ENCODE measurements at regions not wholly inside any gene's neighbourhood (a gene's known extent, or its start where the extent isn't known, plus 50 kb on each side); places are given as distances from the start of the nearest gene placed in this dataset.

- H4K20me1 ChIP-seq (ENCODE audit: insufficient read depth) = no peaks in the 10 kb centered on the region
- H2AFZ ChIP-seq (ENCODE audit: low read depth) = no peak overlapping the region
- H3K27ac ChIP-seq = no peak overlapping the region
- no peak overlapping the region for H3K9ac ChIP-seq
- H3K27me3 ChIP-seq (ENCODE audit: insufficient read depth, low read depth) = no peaks in the 10 kb centered on the region
- H3K79me2 ChIP-seq (ENCODE audit: insufficient read depth, low read depth) = no peaks in the 10 kb centered on the region
- H3K4me2 ChIP-seq = no peak overlapping the region
- H3K4me1 ChIP-seq (ENCODE audit: low read depth, poor library complexity, severe bottlenecking) = no peaks in the 10 kb centered on the region
- H3K36me3 ChIP-seq (ENCODE audit: insufficient read depth) = no peaks in the 10 kb centered on the region
- TF ChIP-seq CTCF (conservative IDR thresholded peaks at IDR 0.05; ENCODE audit: low read depth, low read length) = no peak
- no peak overlapping the region for H3K4me3 ChIP-seq (IDR thresholded peaks at IDR 0.05; ENCODE audit: insufficient read depth, low read depth, low read length)
Observed at GRCh38 chr5:2193142-2193541, 310.4 kb upstream of the IRX4 start.

DNA sequence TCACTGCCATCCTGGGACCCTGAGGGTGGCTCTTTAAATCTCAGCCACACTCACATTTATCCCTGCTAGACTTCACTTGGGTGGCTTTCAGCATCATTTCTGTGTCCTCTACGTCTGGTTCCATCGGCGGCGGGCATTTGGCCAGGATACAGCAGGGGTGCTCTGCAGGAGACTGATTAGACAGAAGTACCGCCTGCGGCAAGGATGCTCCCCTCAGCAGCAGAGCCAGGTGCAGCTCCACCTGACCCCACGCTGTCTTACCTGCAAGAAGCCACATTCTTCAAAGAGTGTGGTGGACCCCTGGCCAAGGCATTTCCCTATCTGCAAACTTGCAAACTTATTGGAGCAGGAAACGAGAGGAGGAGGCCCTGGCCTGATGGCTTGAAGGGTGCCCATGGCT, 309.8 kb upstream of the IRX4 start:
- Histone ChIP-seq H3K4me3 (IDR thresholded peaks at IDR 0.05; ENCODE audit: insufficient read depth, low read depth, low read length) (no peak overlapping the region), H3K9ac (no peak overlapping the region), H3K79me2 (ENCODE audit: insufficient read depth, low read depth) (no peaks in the 10 kb centered on the region), H3K4me2 (no peak overlapping the region), H3K36me3 (ENCODE audit: insufficient read depth) (no peaks in the 10 kb centered on the region), H3K27ac (no peak overlapping the region), H2AFZ (ENCODE audit: low read depth) (no peak overlapping the region), H3K4me1 (ENCODE audit: low read depth, poor library complexity, severe bottlenecking) (no peaks in the 10 kb centered on the region), H4K20me1 (ENCODE audit: insufficient read depth) (no peaks in the 10 kb centered on the region), H3K27me3 (ENCODE audit: insufficient read depth, low read depth) (no peaks in the 10 kb centered on the region)
- TF ChIP-seq CTCF (conservative IDR thresholded peaks at IDR 0.05; ENCODE audit: low read depth, low read length) = no peak

- no peaks in the 10 kb centered on the region for H3K79me2 ChIP-seq (ENCODE audit: insufficient read depth, low read depth)
- H3K4me1 ChIP-seq (ENCODE audit: low read depth, poor library complexity, severe bottlenecking) = no peaks in the 10 kb centered on the region
- TF ChIP-seq CTCF (conservative IDR thresholded peaks at IDR 0.05; ENCODE audit: low read depth, low read length) = no peak
- H4K20me1 ChIP-seq (ENCODE audit: insufficient read depth) = no peaks in the 10 kb centered on the region
- H3K4me2 ChIP-seq = no peak overlapping the region
- H3K27me3 ChIP-seq (ENCODE audit: insufficient read depth, low read depth) = no peaks in the 10 kb centered on the region
- H3K36me3 ChIP-seq (ENCODE audit: insufficient read depth) = no peaks in the 10 kb centered on the region
- no peak overlapping the region for H2AFZ ChIP-seq (ENCODE audit: low read depth)
- no peak overlapping the region for H3K9ac ChIP-seq
- H3K4me3 ChIP-seq (IDR thresholded peaks at IDR 0.05; ENCODE audit: insufficient read depth, low read depth, low read length) = no peak overlapping the region
- no peak overlapping the region for H3K27ac ChIP-seq
Observed at GRCh38 chr5:2191972-2192371, 309.2 kb upstream of the IRX4 start.

DNA sequence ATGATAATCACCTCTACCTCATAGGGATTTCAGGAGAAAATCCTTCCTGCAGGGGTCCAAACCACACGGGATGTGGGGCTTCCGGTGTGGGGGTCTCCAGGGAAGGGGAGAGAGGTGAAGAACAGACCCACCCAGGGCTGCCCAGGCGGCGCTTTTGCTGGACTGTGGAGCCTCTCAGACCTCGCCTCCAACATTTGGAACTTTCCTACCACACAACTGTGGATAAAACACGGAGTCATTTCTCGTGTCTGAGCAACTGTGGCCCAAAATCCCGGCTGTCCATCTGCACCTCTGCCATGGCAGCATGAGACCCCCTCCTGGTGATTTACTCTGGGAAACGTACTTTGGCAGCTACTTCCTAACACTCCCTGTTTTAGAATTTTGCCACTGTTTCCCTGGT, 307.8 kb upstream of the IRX4 start:
- H3K27me3 ChIP-seq (ENCODE audit: insufficient read depth, low read depth) = no peaks in the 10 kb centered on the region
- no peaks in the 10 kb centered on the region for H3K79me2 ChIP-seq (ENCODE audit: insufficient read depth, low read depth)
- no peak overlapping the region for H3K4me3 ChIP-seq (IDR thresholded peaks at IDR 0.05; ENCODE audit: insufficient read depth, low read depth, low read length)
- H3K36me3 ChIP-seq (ENCODE audit: insufficient read depth) = no peaks in the 10 kb centered on the region
- no peak for TF ChIP-seq CTCF (conservative IDR thresholded peaks at IDR 0.05; ENCODE audit: low read depth, low read length)
- H3K4me2 ChIP-seq = no peak overlapping the region
- no peak overlapping the region for H2AFZ ChIP-seq (ENCODE audit: low read depth)
- H3K4me1 ChIP-seq (ENCODE audit: low read depth, poor library complexity, severe bottlenecking) = no peaks in the 10 kb centered on the region
- no peak overlapping the region for H3K27ac ChIP-seq
- H3K9ac ChIP-seq = no peak overlapping the region
- no peaks in the 10 kb centered on the region for H4K20me1 ChIP-seq (ENCODE audit: insufficient read depth)

GRCh38 chr5:2188661-2189060, 305.9 kb upstream of the IRX4 start:
- Histone ChIP-seq H4K20me1 (ENCODE audit: insufficient read depth) (no peaks in the 10 kb centered on the region), H3K79me2 (ENCODE audit: insufficient read depth, low read depth) (no peaks in the 10 kb centered on the region), H3K27ac (no peak overlapping the region), H3K4me2 (no peak overlapping the region), H3K4me1 (ENCODE audit: low read depth, poor library complexity, severe bottlenecking) (no peaks in the 10 kb centered on the region), H3K4me3 (IDR thresholded peaks at IDR 0.05; ENCODE audit: insufficient read depth, low read depth, low read length) (no peak overlapping the region), H3K36me3 (ENCODE audit: insufficient read depth) (no peaks in the 10 kb centered on the region), H3K9ac (no peak overlapping the region), H3K27me3 (ENCODE audit: insufficient read depth, low read depth) (no peaks in the 10 kb centered on the region), H2AFZ (ENCODE audit: low read depth) (no peak overlapping the region)
- no peak for TF ChIP-seq CTCF (conservative IDR thresholded peaks at IDR 0.05; ENCODE audit: low read depth, low read length)

Measured in KMS-11 (cell line).